ENCODE measurements at regions not wholly inside any gene's neighbourhood (a gene's known extent, or its start where the extent isn't known, plus 50 kb on each side); places are given as distances from the start of the nearest gene placed in this dataset.

DNA sequence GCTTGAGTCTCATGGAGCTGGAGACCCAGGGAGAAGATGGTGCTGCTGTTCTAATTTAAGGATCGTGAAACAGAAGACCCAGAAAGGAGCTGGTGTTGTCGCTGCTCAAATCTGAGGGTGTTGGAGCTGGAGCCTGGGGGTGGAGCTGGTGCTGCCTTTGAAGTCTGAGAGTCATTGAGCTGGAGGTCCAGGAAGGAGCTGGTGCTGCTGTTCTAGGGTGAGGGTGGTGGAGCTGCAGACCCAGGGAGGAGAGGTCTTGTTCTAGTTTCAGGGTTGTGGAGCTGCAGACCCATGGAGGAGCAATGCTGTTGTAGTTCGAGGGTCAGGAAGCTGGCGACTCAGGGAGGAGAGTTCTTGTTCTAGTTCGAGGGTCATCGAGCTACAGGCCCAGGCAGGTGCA lies 84.1 kb upstream of the ZNF479 start:
- no peak for TF ChIP-seq POLR2A (IDR thresholded peaks at IDR 0.05; ENCODE audit: extremely low read depth, insufficient read length)
- TF ChIP-seq, protein P1, sequence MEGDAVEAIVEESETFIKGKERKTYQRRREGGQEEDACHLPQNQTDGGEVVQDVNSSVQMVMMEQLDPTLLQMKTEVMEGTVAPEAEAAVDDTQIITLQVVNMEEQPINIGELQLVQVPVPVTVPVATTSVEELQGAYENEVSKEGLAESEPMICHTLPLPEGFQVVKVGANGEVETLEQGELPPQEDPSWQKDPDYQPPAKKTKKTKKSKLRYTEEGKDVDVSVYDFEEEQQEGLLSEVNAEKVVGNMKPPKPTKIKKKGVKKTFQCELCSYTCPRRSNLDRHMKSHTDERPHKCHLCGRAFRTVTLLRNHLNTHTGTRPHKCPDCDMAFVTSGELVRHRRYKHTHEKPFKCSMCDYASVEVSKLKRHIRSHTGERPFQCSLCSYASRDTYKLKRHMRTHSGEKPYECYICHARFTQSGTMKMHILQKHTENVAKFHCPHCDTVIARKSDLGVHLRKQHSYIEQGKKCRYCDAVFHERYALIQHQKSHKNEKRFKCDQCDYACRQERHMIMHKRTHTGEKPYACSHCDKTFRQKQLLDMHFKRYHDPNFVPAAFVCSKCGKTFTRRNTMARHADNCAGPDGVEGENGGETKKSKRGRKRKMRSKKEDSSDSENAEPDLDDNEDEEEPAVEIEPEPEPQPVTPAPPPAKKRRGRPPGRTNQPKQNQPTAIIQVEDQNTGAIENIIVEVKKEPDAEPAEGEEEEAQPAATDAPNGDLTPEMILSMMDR (IDR thresholded peaks at IDR 0.05; ENCODE audit: low read depth, low read length) = no peak

All from NB4 (cell line).